ENCODE measurements at regions not wholly inside any gene's neighbourhood (a gene's known extent, or its start where the extent isn't known, plus 50 kb on each side); places are given as distances from the start of the nearest gene placed in this dataset.

GRCh38 chrX:39953879-39954278 lies 143.9 kb downstream of the BCOR start:
- Histone ChIP-seq H3K9me3 (ENCODE audit: control insufficient read depth, low read depth, low read length) (no peaks in the 10 kb centered on the region), H2BK15ac (ENCODE audit: low read depth, low read length) (no peak overlapping the region), H3K79me1 (ENCODE audit: insufficient read depth, low read depth, low read length, poor library complexity, severe bottlenecking) (no peaks in the 10 kb centered on the region), H3K27ac (ENCODE audit: insufficient read length, low read depth, low read length) (no peak overlapping the region), H2BK20ac (ENCODE audit: low read depth, low read length, poor library complexity, severe bottlenecking) (no peak overlapping the region), H2AK5ac (ENCODE audit: insufficient read length, low read length) (no peak overlapping the region), H3K23me2 (ENCODE audit: insufficient read length, low read depth, low read length, poor library complexity, severe bottlenecking) (no peaks in the 10 kb centered on the region), H3K4me1 (ENCODE audit: insufficient read depth, low read length) (peaks cover 10% of the 10 kb centered on the region), H2AFZ (ENCODE audit: low read length) (no peak overlapping the region), H3K23ac (ENCODE audit: insufficient read length, low read depth, low read length) (no peak overlapping the region), H3K9ac (ENCODE audit: extremely low read depth, insufficient read length, low read length) (no peak overlapping the region), H3K79me2 (ENCODE audit: insufficient read depth, low read length) (no peaks in the 10 kb centered on the region), H4K8ac (replicated peaks; ENCODE audit: insufficient read length, low read depth, low read length) (no peak overlapping the region), H2BK5ac (ENCODE audit: insufficient read length, low read length) (no peak overlapping the region), H4K5ac (ENCODE audit: insufficient read length, low read depth, low read length) (no peak overlapping the region), H3T11ph (ENCODE audit: low read length) (no peak overlapping the region), H3K4me2 (ENCODE audit: insufficient read depth, insufficient read length, low read length) (no peak overlapping the region), H3K14ac (ENCODE audit: insufficient read depth, low read length) (no peak overlapping the region; the same call in 1 of the 2 replicates), H3K27me3 (ENCODE audit: insufficient read depth, low read length) (no peaks in the 10 kb centered on the region), H2BK12ac (ENCODE audit: insufficient read length, low read depth, low read length) (no peak overlapping the region), H3K18ac (ENCODE audit: insufficient read length, low read depth, low read length) (no peak overlapping the region), H2BK120ac (ENCODE audit: low read depth, low read length, poor library complexity, severe bottlenecking) (no peak overlapping the region), H3K4ac (ENCODE audit: low read depth, low read length) (no peak overlapping the region), H4K20me1 (ENCODE audit: control insufficient read depth, insufficient read depth, insufficient read length) (no peaks in the 10 kb centered on the region), H4K91ac (ENCODE audit: insufficient read length, low read depth, low read length) (no peak overlapping the region), H3K56ac (ENCODE audit: insufficient read length, low read depth, low read length) (no peak overlapping the region)
- no CpG with 5 or more reads among the region's 10 CpGs for WGBS (ENCODE audit: extremely low coverage, insufficient read length, low lambda C conversion rate)
- Mint-ChIP-seq H3K4me1 (peaks cover 24 to 35% of the 10 kb centered on the region in 2 experiments), H3K9me3 (peaks cover 67 to 82% of the 10 kb centered on the region in 2 experiments), H3K36me3 (ENCODE audit: insufficient read depth in 1 of 3, low read depth in 3 of 3) (peaks cover 0 to 6% (median 5%) of the 10 kb centered on the region in 3 experiments; a peak in 4 of 7 replicates), H3K4me3 (no peak overlapping the region), H3K27me3 (ENCODE audit: low read depth) (peaks cover 11% of the 10 kb centered on the region), H3K27ac (no peak overlapping the region)
- TF ChIP-seq CTCF (conservative IDR thresholded peaks at IDR 0.05), result no peak
- DNase-seq, result no peak

All from H9 (cell line).